NAMALWA (cell line): ENCODE measurements at regions not wholly inside any gene's neighbourhood (a gene's known extent, or its start where the extent isn't known, plus 50 kb on each side); places are given as distances from the start of the nearest gene placed in this dataset.
"Not testable (repeated sequence)": the region's sequence is repeated elsewhere in the genome, so short reads cannot be mapped to it uniquely, and the experiment has no call there.

Experiments used
- DNase-seq: peaks from one replicate; pipeline ENCODE4 v3.0.0-alpha.2; 2015; ENCODE audit warnings: low spot score

GRCh38 chr7:35909870-35910357 is 109.1 kb downstream of the SEPTIN7 start:
- no peak for DNase-seq

- not testable (repeated sequence) for DNase-seq
These were observed 109.8 kb downstream of the SEPTIN7 start for GRCh38 chr7:35910621-35911020.

GRCh38 chr7:35913350-35913749 is 112.5 kb downstream of the SEPTIN7 start:
- not testable (repeated sequence) for DNase-seq

GRCh38 chr7:35914214-35914613 is 113.4 kb downstream of the SEPTIN7 start:
- not testable (repeated sequence) for DNase-seq

- DNase-seq, result not testable (repeated sequence)
These were observed 114.5 kb downstream of the SEPTIN7 start for GRCh38 chr7:35915247-35915955.

- not testable (repeated sequence) for DNase-seq
These were observed 117.4 kb downstream of the SEPTIN7 start for GRCh38 chr7:35918217-35918616.

GRCh38 chr7:35919607-35920006 is 118.8 kb downstream of the SEPTIN7 start:
- peak; percentile 62 for DNase-seq

- DNase-seq, result not testable (repeated sequence)
These were observed 120.5 kb downstream of the SEPTIN7 start for GRCh38 chr7:35921338-35921737.

GRCh38 chr7:35924668-35925067 is 123.8 kb downstream of the SEPTIN7 start:
- DNase-seq, result not testable (repeated sequence)

GRCh38 chr7:35926966-35927365 is 126.1 kb downstream of the SEPTIN7 start:
- not testable (repeated sequence) for DNase-seq

- not testable (repeated sequence) for DNase-seq
These were observed 130.3 kb downstream of the SEPTIN7 start for GRCh38 chr7:35931134-35931533.

- DNase-seq, result not testable (repeated sequence)
These were observed 130.7 kb downstream of the SEPTIN7 start for GRCh38 chr7:35931551-35931950.

GRCh38 chr7:35940695-35941094 is 139.8 kb downstream of the SEPTIN7 start:
- DNase-seq, result not testable (repeated sequence)

- peak; percentile 41 for DNase-seq
These were observed 144.8 kb downstream of the SEPTIN7 start for GRCh38 chr7:35945621-35946020.

GRCh38 chr7:35955735-35956134 is 154.9 kb downstream of the SEPTIN7 start:
- DNase-seq, result not testable (repeated sequence)

- DNase-seq, result not testable (repeated sequence)
These were observed 156.1 kb downstream of the SEPTIN7 start for GRCh38 chr7:35956988-35957387.

GRCh38 chr7:35961260-35961659 is 160.4 kb downstream of the SEPTIN7 start:
- DNase-seq, result not testable (repeated sequence)

GRCh38 chr7:35962607-35963006 is 161.8 kb downstream of the SEPTIN7 start:
- not testable (repeated sequence) for DNase-seq

- no peak for DNase-seq
These were observed 166.7 kb downstream of the SEPTIN7 start for GRCh38 chr7:35967366-35968139.

- DNase-seq, result no peak
These were observed 167.5 kb downstream of the SEPTIN7 start for GRCh38 chr7:35968140-35968940.

GRCh38 chr7:35969066-35969465 is 168.2 kb downstream of the SEPTIN7 start:
- DNase-seq, result no peak

- DNase-seq, result no peak
These were observed 169.6 kb downstream of the SEPTIN7 start for GRCh38 chr7:35970458-35970857.
